Liver (tissue), 3 donors: ENCODE measurements at regions not wholly inside any gene's neighbourhood (a gene's known extent, or its start where the extent isn't known, plus 50 kb on each side); places are given as distances from the start of the nearest gene placed in this dataset.

Experiments used
- CTCF ChIP-seq: fragments of 150-350 bp; IDR thresholded peaks from 2 replicates; pipeline ENCODE4 v1.5.1; 2017; ENCODE audit warnings: improper control_type of control experiment, low read depth, low read length; ENCODE audit not compliant: missing input control
- RAD21 ChIP-seq, 2 donors: IDR thresholded peaks; 2 replicates each; pipeline ENCODE4 v1.6.1; 2016; ENCODE audit warnings: antibody characterized with exemption in 2 of 2, mild to moderate bottlenecking in 2 of 2
- donor health status: healthy.
- donor health status: healthy.

GRCh38 chr5:145111420-145111819 is 723.7 kb downstream of the PRELID2 start:
- TF ChIP-seq CTCF (no peak), RAD21 (IDR thresholded peaks at IDR 0.05) (no peak)
